HCT116 (cell line): ENCODE measurements at regions not wholly inside any gene's neighbourhood (a gene's known extent, or its start where the extent isn't known, plus 50 kb on each side); places are given as distances from the start of the nearest gene placed in this dataset.

Experiments
- ATAC-seq: fragments of 200-7000 bp; cut with Tn5 transposase; 2 replicates; pipeline ENCODE4 v1.9.1; 2020; ENCODE audit warnings: mild to moderate bottlenecking, moderate library complexity
- BruUV-seq: library from RNA; stranded (reverse); fragments of 400-500 nt; replicated peaks from 2 replicates; lab custom pipeline; 2021; lab: Mats Ljungman, UMichigan
- CTCF ChIA-PET: fragments of 300-600 bp; sonication (Branson Sonifier 250); formaldehyde crosslinking; loops from one replicate; lab custom pipeline; 2021; ENCODE audit warnings: antibody characterized with exemption; lab: Charles Lee
- POLR2A ChIA-PET: fragments of 300-600, 350-600 bp; sonication (Branson Sonifier 250); formaldehyde crosslinking; loops from one replicate; lab custom pipeline; 2021; ENCODE audit warnings: antibody characterized with exemption; lab: Charles Lee
- RAD21 ChIA-PET, 2 experiments: fragments of 300-600 bp; sonication (Branson Sonifier 250); formaldehyde crosslinking; loops; one replicate each; lab custom pipeline; 2023; ENCODE audit warnings: low total read pairs in 2 of 2; ENCODE audit not compliant: uncharacterized antibody in 2 of 2, unreplicated experiment in 2 of 2, low non-redundant PET in 1 of 2; lab: Charles Lee
- DNase-seq: peaks from one replicate; pipeline ENCODE4 v3.0.0-alpha.2; 2010; ENCODE audit warnings: low read depth, low spot score
- H2AFZ ChIP-seq: fragments of 200-600 bp; shearing (Covaris generic), sonication (generic); 2 replicates; pipeline ENCODE4 v1.6.1; 2017; ENCODE audit warnings: low read depth, mixed run types, mixed read lengths, antibody characterized with exemption, low read length; ENCODE audit not compliant: poor library complexity, severe bottlenecking
- H3K27ac ChIP-seq: 2 replicates; pipeline ENCODE4 v1.5.1; 2012; ENCODE audit warnings: low read depth, low read length
- H3K27me3 ChIP-seq: fragments of 200-600 bp; sonication (generic); 2 replicates; pipeline ENCODE4 v1.6.1; 2016; ENCODE audit warnings: mixed run types, low read length, mixed read lengths; ENCODE audit not compliant: insufficient read depth
- H3K36me3 ChIP-seq, 2 experiments: fragments of 200-500 bp in 1 of 2; fragments of 200-600 bp in 1 of 2; sonication (Bioruptor generic) in 1 of 2; sonication (generic) in 1 of 2; 2 replicates each; pipeline versions ENCODE4 v1.5.1 to v1.6.1; 2014 to 2016; ENCODE audit warnings: low read length in 2 of 2, inconsistent platforms in 1 of 2, mixed read lengths in 1 of 2, mixed run types in 1 of 2; ENCODE audit not compliant: insufficient read depth in 2 of 2, control insufficient read depth in 1 of 2
- H3K4me1 ChIP-seq, 2 experiments: fragments of 200-600 bp in 1 of 2; sonication (generic) in 1 of 2; 2 replicates each; pipeline versions ENCODE4 v1.5.1 to v1.6.1; 2012 to 2017; ENCODE audit warnings: low read length in 2 of 2, inconsistent platforms in 1 of 2, mild to moderate bottlenecking in 1 of 2, mixed read lengths in 1 of 2, mixed run types in 1 of 2, moderate library complexity in 1 of 2; ENCODE audit not compliant: insufficient read depth in 2 of 2, control insufficient read depth in 1 of 2
- H3K4me2 ChIP-seq: fragments of 200-600 bp; sonication (generic); 2 replicates; pipeline ENCODE4 v1.6.1; 2017; ENCODE audit warnings: mixed run types, low read length, mixed read lengths
- H3K4me3 ChIP-seq, 2 experiments: fragments of 200-600 bp in 1 of 2; sonication (generic) in 1 of 2; replicated peaks in 1 of 2; 2 replicates each; pipeline ENCODE4 v1.5.1; 2011 to 2016; ENCODE audit warnings: low read length in 2 of 2, control low read depth in 1 of 2, low read depth in 1 of 2, mild to moderate bottlenecking in 1 of 2, mixed read lengths in 1 of 2, mixed run types in 1 of 2
- H3K79me2 ChIP-seq: fragments of 200-600 bp; sonication (generic); 2 replicates; pipeline ENCODE4 v1.6.1; 2017; ENCODE audit warnings: mild to moderate bottlenecking, mixed run types, low read length, moderate library complexity, mixed read lengths; ENCODE audit not compliant: insufficient read depth
- H3K9ac ChIP-seq: fragments of 200-600 bp; sonication (generic); 2 replicates; pipeline ENCODE4 v1.6.1; 2016; ENCODE audit warnings: low read length, mixed read lengths
- H3K9me2 ChIP-seq: fragments of 200-600 bp; sonication (generic), shearing (Covaris generic); 2 replicates; pipeline ENCODE4 v1.6.1; 2017; ENCODE audit warnings: mixed run types, mild to moderate bottlenecking, moderate library complexity; ENCODE audit not compliant: insufficient read depth
- H3K9me3 ChIP-seq, 2 experiments: fragments of 200-500 bp in 1 of 2; fragments of 200-600 bp in 1 of 2; sonication (Bioruptor generic) in 1 of 2; sonication (generic) in 1 of 2; 2 replicates each; pipeline ENCODE4 v1.6.1; 2014 to 2017; ENCODE audit warnings: low read length in 2 of 2, mixed read lengths in 2 of 2, inconsistent platforms in 1 of 2, low read depth in 1 of 2, mild to moderate bottlenecking in 1 of 2, mixed run types in 1 of 2, moderate library complexity in 1 of 2; ENCODE audit not compliant: control insufficient read depth in 1 of 2, insufficient read depth in 1 of 2
- H4K20me1 ChIP-seq: fragments of 200-600 bp; sonication (generic), shearing (Covaris generic); 2 replicates; pipeline ENCODE4 v1.6.1; 2017; ENCODE audit warnings: mixed run types, mild to moderate bottlenecking, moderate library complexity; ENCODE audit not compliant: insufficient read depth
- CBX3 ChIP-seq: IDR thresholded peaks from 2 replicates; pipeline ENCODE4 v1.6.1; 2012; ENCODE audit warnings: low read depth
- EGR1 ChIP-seq: IDR thresholded peaks from 2 replicates; pipeline ENCODE4 v1.6.1; 2012; ENCODE audit warnings: low read depth
- ELF1 ChIP-seq: IDR thresholded peaks from 2 replicates; pipeline ENCODE4 v1.6.1; 2012; ENCODE audit warnings: low read depth, borderline replicate concordance
- EZH2phosphoT487 ChIP-seq: fragments of 200-600 bp; IDR thresholded peaks from 2 replicates; pipeline ENCODE4 v1.6.1; 2018; ENCODE audit warnings: antibody characterized with exemption, borderline replicate concordance
- JUND ChIP-seq: IDR thresholded peaks from 2 replicates; pipeline ENCODE4 v1.6.1; 2012
- SIN3A ChIP-seq: IDR thresholded peaks from 2 replicates; pipeline ENCODE4 v1.6.1; 2012; ENCODE audit warnings: low read depth
- SP1 ChIP-seq: IDR thresholded peaks from 2 replicates; pipeline ENCODE4 v1.6.1; 2012; ENCODE audit warnings: low read depth
- SRF ChIP-seq: IDR thresholded peaks from 2 replicates; pipeline ENCODE4 v1.6.1; 2012; ENCODE audit warnings: low read depth
- YY1 ChIP-seq: IDR thresholded peaks from 2 replicates; pipeline ENCODE4 v1.6.1; 2011; ENCODE audit warnings: low read length, low read depth, moderate library complexity, mild to moderate bottlenecking; ENCODE audit not compliant: insufficient replicate concordance; ENCODE audit errors: extremely low read depth
- intact Hi-C: fragments of 100-400 bp; cut with micrococcal nuclease; formaldehyde crosslinking; loops from 2 replicates; pipeline ENCODE4 v1.10.0; 2022
- TF ChIP-seq, protein P1 (sequence below): IDR thresholded peaks from 2 replicates; pipeline ENCODE4 v1.6.1; 2012
- TF ChIP-seq, protein P2 (sequence below): IDR thresholded peaks from 2 replicates; pipeline ENCODE4 v1.6.1; 2012; ENCODE audit warnings: low read depth
- TF ChIP-seq, protein P3 (sequence below): IDR thresholded peaks from 2 replicates; pipeline ENCODE4 v1.6.1; 2011; ENCODE audit warnings: mild to moderate bottlenecking, low read length, moderate library complexity; ENCODE audit not compliant: insufficient replicate concordance; ENCODE audit errors: extremely low read depth

DNA sequence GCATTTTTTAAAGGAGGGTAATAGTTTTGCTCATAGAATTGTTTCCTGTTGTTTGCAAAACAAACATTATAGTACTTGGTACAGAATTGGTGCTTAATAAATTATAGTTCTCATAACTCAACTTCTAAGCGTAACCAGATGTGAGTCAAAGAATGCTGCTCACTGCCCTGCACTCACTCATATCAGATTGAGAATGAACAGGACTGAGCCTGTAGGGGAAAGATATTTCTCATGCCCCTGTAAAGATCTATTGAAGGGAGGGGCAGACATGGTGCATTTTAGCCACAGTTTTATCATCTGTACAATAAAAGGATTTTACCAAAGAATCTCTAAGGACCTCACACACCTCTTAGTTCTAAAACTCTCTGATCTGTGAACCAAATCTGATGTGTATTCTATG lies 358.5 kb downstream of the SEC16B start:
- ChIA-PET CTCF (no interaction called here), POLR2A (no interaction called here), RAD21 (no interaction called here)
- H3K9me3 ChIP-seq, result no peaks in the 10 kb centered on the region
- intact Hi-C loops, result no loop called here
- no peaks in the 10 kb centered on the region for H3K9me2 ChIP-seq
- no peak overlapping the region for H3K9ac ChIP-seq
- no peaks in the 10 kb centered on the region for H4K20me1 ChIP-seq
- no peak overlapping the region for H3K4me3 ChIP-seq
- H3K4me1 ChIP-seq, result no peaks in the 10 kb centered on the region
- no peak overlapping the region for H3K27ac ChIP-seq
- no peak overlapping the region for H2AFZ ChIP-seq
- TF ChIP-seq EGR1 (no peak), CBX3 (no peak), SRF (no peak), YY1 (no peak), SP1 (no peak), EZH2phosphoT487 (no peak)
- TF ChIP-seq, protein P1, sequence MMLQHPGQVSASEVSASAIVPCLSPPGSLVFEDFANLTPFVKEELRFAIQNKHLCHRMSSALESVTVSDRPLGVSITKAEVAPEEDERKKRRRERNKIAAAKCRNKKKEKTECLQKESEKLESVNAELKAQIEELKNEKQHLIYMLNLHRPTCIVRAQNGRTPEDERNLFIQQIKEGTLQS, result no peak
- TF ChIP-seq, all 23 proteins: peak for 0
- Histone ChIP-seq H3K27me3 (no peaks in the 10 kb centered on the region; the same call in 1 of the 2 replicates), H3K36me3 (no peaks in the 10 kb centered on the region), H3K4me2 (no peak overlapping the region), H3K79me2 (no peaks in the 10 kb centered on the region)
- ATAC-seq (no peak), DNase-seq (no peak)
- BruUV-seq, result no TSS peak

DNA sequence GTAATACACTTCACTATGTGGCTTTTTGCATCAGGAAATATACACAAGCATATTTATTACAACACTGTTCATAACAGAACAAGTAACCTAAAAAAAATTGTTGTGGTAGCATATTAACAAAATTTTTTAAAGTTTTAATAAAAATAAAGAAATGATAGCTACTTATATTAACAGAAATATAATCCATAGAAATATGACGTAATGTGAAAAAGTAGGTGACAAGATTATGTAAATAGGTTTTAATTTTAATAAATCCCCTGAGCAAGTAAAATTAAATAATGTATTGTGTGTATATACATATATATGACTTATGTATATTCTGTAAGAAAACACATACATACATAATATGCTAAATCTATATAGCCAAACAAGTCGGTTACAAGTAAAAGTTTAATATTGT lies 359.9 kb downstream of the SEC16B start:
- Histone ChIP-seq H3K27ac (no peak overlapping the region), H3K9ac (no peak overlapping the region), H3K27me3 (no peaks in the 10 kb centered on the region; the same call in 1 of the 2 replicates), H3K9me3 (no peaks in the 10 kb centered on the region), H4K20me1 (no peaks in the 10 kb centered on the region), H3K4me3 (no peak overlapping the region), H2AFZ (no peak overlapping the region), H3K79me2 (no peaks in the 10 kb centered on the region), H3K4me2 (no peak overlapping the region), H3K9me2 (no peaks in the 10 kb centered on the region), H3K4me1 (no peaks in the 10 kb centered on the region), H3K36me3 (no peaks in the 10 kb centered on the region)
- no peak for ATAC-seq
- CTCF ChIA-PET, result no interaction called here
- RAD21 ChIA-PET, result no interaction called here
- POLR2A ChIA-PET, result no interaction called here
- TF ChIP-seq, protein P2, sequence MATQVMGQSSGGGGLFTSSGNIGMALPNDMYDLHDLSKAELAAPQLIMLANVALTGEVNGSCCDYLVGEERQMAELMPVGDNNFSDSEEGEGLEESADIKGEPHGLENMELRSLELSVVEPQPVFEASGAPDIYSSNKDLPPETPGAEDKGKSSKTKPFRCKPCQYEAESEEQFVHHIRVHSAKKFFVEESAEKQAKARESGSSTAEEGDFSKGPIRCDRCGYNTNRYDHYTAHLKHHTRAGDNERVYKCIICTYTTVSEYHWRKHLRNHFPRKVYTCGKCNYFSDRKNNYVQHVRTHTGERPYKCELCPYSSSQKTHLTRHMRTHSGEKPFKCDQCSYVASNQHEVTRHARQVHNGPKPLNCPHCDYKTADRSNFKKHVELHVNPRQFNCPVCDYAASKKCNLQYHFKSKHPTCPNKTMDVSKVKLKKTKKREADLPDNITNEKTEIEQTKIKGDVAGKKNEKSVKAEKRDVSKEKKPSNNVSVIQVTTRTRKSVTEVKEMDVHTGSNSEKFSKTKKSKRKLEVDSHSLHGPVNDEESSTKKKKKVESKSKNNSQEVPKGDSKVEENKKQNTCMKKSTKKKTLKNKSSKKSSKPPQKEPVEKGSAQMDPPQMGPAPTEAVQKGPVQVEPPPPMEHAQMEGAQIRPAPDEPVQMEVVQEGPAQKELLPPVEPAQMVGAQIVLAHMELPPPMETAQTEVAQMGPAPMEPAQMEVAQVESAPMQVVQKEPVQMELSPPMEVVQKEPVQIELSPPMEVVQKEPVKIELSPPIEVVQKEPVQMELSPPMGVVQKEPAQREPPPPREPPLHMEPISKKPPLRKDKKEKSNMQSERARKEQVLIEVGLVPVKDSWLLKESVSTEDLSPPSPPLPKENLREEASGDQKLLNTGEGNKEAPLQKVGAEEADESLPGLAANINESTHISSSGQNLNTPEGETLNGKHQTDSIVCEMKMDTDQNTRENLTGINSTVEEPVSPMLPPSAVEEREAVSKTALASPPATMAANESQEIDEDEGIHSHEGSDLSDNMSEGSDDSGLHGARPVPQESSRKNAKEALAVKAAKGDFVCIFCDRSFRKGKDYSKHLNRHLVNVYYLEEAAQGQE, result no peak
- TF ChIP-seq SIN3A (no peak), CBX3 (no peak), JUND (no peak), ELF1 (no peak)
- TF ChIP-seq, protein P3, sequence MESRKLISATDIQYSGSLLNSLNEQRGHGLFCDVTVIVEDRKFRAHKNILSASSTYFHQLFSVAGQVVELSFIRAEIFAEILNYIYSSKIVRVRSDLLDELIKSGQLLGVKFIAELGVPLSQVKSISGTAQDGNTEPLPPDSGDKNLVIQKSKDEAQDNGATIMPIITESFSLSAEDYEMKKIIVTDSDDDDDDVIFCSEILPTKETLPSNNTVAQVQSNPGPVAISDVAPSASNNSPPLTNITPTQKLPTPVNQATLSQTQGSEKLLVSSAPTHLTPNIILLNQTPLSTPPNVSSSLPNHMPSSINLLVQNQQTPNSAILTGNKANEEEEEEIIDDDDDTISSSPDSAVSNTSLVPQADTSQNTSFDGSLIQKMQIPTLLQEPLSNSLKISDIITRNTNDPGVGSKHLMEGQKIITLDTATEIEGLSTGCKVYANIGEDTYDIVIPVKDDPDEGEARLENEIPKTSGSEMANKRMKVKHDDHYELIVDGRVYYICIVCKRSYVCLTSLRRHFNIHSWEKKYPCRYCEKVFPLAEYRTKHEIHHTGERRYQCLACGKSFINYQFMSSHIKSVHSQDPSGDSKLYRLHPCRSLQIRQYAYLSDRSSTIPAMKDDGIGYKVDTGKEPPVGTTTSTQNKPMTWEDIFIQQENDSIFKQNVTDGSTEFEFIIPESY, result no peak
- intact Hi-C loops, result no loop called here
- no TSS peak for BruUV-seq
- DNase-seq, result no peak
